ENCODE measurements at regions not wholly inside any gene's neighbourhood (a gene's known extent, or its start where the extent isn't known, plus 50 kb on each side); places are given as distances from the start of the nearest gene placed in this dataset.

GRCh38 chr5:107149243-107150005 is 521.3 kb downstream of the EFNA5 start:
- TF ChIP-seq CTCF (conservative IDR thresholded peaks at IDR 0.05; ENCODE audit: low read depth, low read length) = no peak

GRCh38 chr5:107147589-107147988 is 523.1 kb downstream of the EFNA5 start:
- no peak for DNase-seq (ENCODE audit: low read depth)
- H3K4me3 ChIP-seq (ENCODE audit: low read depth, low read length) = no peak overlapping the region
- TF ChIP-seq CTCF (conservative IDR thresholded peaks at IDR 0.05; ENCODE audit: low read depth, low read length) = no peak

More at GRCh38 chr5:107149243-107150005, 521.3 kb downstream of the EFNA5 start:
- no peak overlapping the region for H3K4me3 ChIP-seq (ENCODE audit: low read depth, low read length)
- no peak for DNase-seq (ENCODE audit: low read depth)

GRCh38 chr5:107146901-107147300 is 523.8 kb downstream of the EFNA5 start:
- H3K4me3 ChIP-seq (ENCODE audit: low read depth, low read length) = no peak overlapping the region
- no peak for DNase-seq (ENCODE audit: low read depth)
- TF ChIP-seq CTCF (conservative IDR thresholded peaks at IDR 0.05; ENCODE audit: low read depth, low read length) = no peak

GRCh38 chr5:107135391-107135790 is 535.3 kb downstream of the EFNA5 start:
- no peak overlapping the region for H3K4me3 ChIP-seq (ENCODE audit: low read depth, low read length)
- TF ChIP-seq CTCF (conservative IDR thresholded peaks at IDR 0.05; ENCODE audit: low read depth, low read length) = no peak
- peak; percentile 75 for DNase-seq (ENCODE audit: low read depth)

GRCh38 chr5:107134931-107135330 is 535.8 kb downstream of the EFNA5 start:
- DNase-seq (ENCODE audit: low read depth) = no peak
- no peak for TF ChIP-seq CTCF (conservative IDR thresholded peaks at IDR 0.05; ENCODE audit: low read depth, low read length)
- no peak overlapping the region for H3K4me3 ChIP-seq (ENCODE audit: low read depth, low read length)

GRCh38 chr5:107129051-107129450 is 541.7 kb downstream of the EFNA5 start:
- no peak for TF ChIP-seq CTCF (conservative IDR thresholded peaks at IDR 0.05; ENCODE audit: low read depth, low read length)
- H3K4me3 ChIP-seq (ENCODE audit: low read depth, low read length) = no peak overlapping the region
- peak; percentile 81 for DNase-seq (ENCODE audit: low read depth)

GRCh38 chr5:107127878-107128277 is 542.9 kb downstream of the EFNA5 start:
- H3K4me3 ChIP-seq (ENCODE audit: low read depth, low read length) = no peak overlapping the region
- no peak for DNase-seq (ENCODE audit: low read depth)
- TF ChIP-seq CTCF (conservative IDR thresholded peaks at IDR 0.05; ENCODE audit: low read depth, low read length) = no peak

All from choroid plexus epithelial cell (primary cell).